B cell (primary cell): ENCODE measurements at regions not wholly inside any gene's neighbourhood (a gene's known extent, or its start where the extent isn't known, plus 50 kb on each side); places are given as distances from the start of the nearest gene placed in this dataset.

ENCODE experiments used
- ATAC-seq: fragments of 200-7000 bp; cut with Tn5 transposase; one replicate; pipeline ENCODE4 v1.10.0; 2021; ENCODE audit warnings: low read depth, mild to moderate bottlenecking, moderate number of reproducible peaks, moderate library complexity
- CTCF ChIA-PET: fragments of 350-600 bp; sonication (Branson Sonifier 250); formaldehyde crosslinking; loops from one replicate; lab custom pipeline; 2021; ENCODE audit warnings: antibody characterized with exemption, inconsistent platforms; lab: Charles Lee
- POLR2A ChIA-PET: fragments of 350-600 bp; sonication (Branson Sonifier 250); formaldehyde crosslinking; loops from one replicate; lab custom pipeline; 2021; ENCODE audit warnings: antibody characterized with exemption; lab: Charles Lee
- DNase-seq: peaks from one replicate; pipeline ENCODE4 v3.0.0; 2013
- H2AFZ ChIP-seq: 2 replicates; pipeline ENCODE4 v1.6.1; 2012; ENCODE audit warnings: mild to moderate bottlenecking, low read depth, low read length; ENCODE audit not compliant: insufficient read depth, poor library complexity, severe bottlenecking
- H3K27ac ChIP-seq, 2 donors: 1 replicate in 1 of 2; 2 replicates in 1 of 2; pipeline ENCODE4 v1.5.1; 2012 to 2013; ENCODE audit warnings: low read length in 2 of 2, mild to moderate bottlenecking in 2 of 2, moderate library complexity in 1 of 2
- H3K27me3 ChIP-seq, 4 experiments: fragments of 200-600 bp in 1 of 4; sonication (generic) in 1 of 4; replicated peaks in 1 of 4; 1 replicate in 2 of 4; 2 replicates in 2 of 4; pipeline versions ENCODE4 v1.6.1 to v1.7.0; 2013 to 2016; ENCODE audit warnings: low read length in 3 of 4, mild to moderate bottlenecking in 2 of 4, mixed read lengths in 1 of 4, moderate library complexity in 1 of 4; ENCODE audit not compliant: insufficient read depth in 4 of 4, control insufficient read depth in 3 of 4; ENCODE audit errors: control extremely low read depth in 1 of 4
- H3K36me3 ChIP-seq, 2 experiments: replicated peaks in 1 of 2; 1 replicate in 1 of 2; 2 replicates in 1 of 2; pipeline versions ENCODE4 v1.6.1 to v1.7.1; 2013; ENCODE audit warnings: low read length in 1 of 2; ENCODE audit not compliant: insufficient read depth in 2 of 2, control insufficient read depth in 1 of 2; ENCODE audit errors: control extremely low read depth in 1 of 2, extremely low read depth in 1 of 2
- H3K4me1 ChIP-seq, 2 donors: fragments of 200-600 bp in 1 of 2; sonication (generic) in 1 of 2; 1 replicate in 1 of 2; 2 replicates in 1 of 2; pipeline versions ENCODE4 v1.5.1 to v1.6.1; 2013 to 2017; ENCODE audit warnings: low read length in 2 of 2; ENCODE audit not compliant: control insufficient read depth in 2 of 2, insufficient read depth in 2 of 2
- H3K4me2 ChIP-seq: replicated peaks from 2 replicates; pipeline ENCODE3; 2012; ENCODE audit warnings: mild to moderate bottlenecking, low read depth, low read length; ENCODE audit not compliant: poor library complexity, severe bottlenecking
- H3K4me3 ChIP-seq, 5 experiments: fragments of 200-600 bp in 1 of 5; sonication (generic) in 1 of 5; 1 replicate in 3 of 5; 2 replicates in 2 of 5; pipeline versions ENCODE4 v1.5.1 to v1.7.0; 2011 to 2016; ENCODE audit warnings: low read length in 4 of 5, mild to moderate bottlenecking in 4 of 5, low read depth in 2 of 5, control low read depth in 1 of 5, moderate library complexity in 1 of 5; ENCODE audit not compliant: insufficient read depth in 1 of 5; ENCODE audit errors: control extremely low read depth in 1 of 5, extremely low read depth in 1 of 5
- H3K79me2 ChIP-seq: fragments of 200-600 bp; sonication (generic); one replicate; pipeline ENCODE4 v1.6.0; 2016; ENCODE audit warnings: low read length; ENCODE audit not compliant: control insufficient read depth, insufficient read depth
- H3K9ac ChIP-seq: fragments of 200-600 bp; sonication (generic); 2 replicates; pipeline ENCODE4 v1.6.1; 2017; ENCODE audit warnings: mild to moderate bottlenecking, low read length, moderate library complexity
- H3K9me3 ChIP-seq, 3 donors: one replicate each; pipeline versions ENCODE4 v1.6.1 to v1.7.1; 2013; ENCODE audit warnings: low read length in 2 of 3; ENCODE audit not compliant: control insufficient read depth in 2 of 3, insufficient read depth in 1 of 3; ENCODE audit errors: control extremely low read depth in 1 of 3
- H4K20me1 ChIP-seq: 2 replicates; pipeline ENCODE4 v1.6.0; 2012; ENCODE audit warnings: mild to moderate bottlenecking, low read length; ENCODE audit not compliant: insufficient read depth, control insufficient read depth, poor library complexity, severe bottlenecking
- H3K27ac Mint-ChIP-seq: one replicate; pipeline ENCODE4 v1.8.0; 2021; ENCODE audit warnings: mixed read lengths
- H3K27me3 Mint-ChIP-seq: one replicate; pipeline ENCODE4 v1.8.0; 2021; ENCODE audit warnings: mixed read lengths
- H3K4me1 Mint-ChIP-seq: one replicate; pipeline ENCODE4 v1.8.0; 2021; ENCODE audit warnings: mixed read lengths
- H3K4me3 Mint-ChIP-seq: one replicate; pipeline ENCODE4 v1.8.0; 2021; ENCODE audit warnings: mixed read lengths
- H3K9me3 Mint-ChIP-seq: one replicate; pipeline ENCODE4 v1.8.0; 2022; ENCODE audit warnings: mixed read lengths; ENCODE audit not compliant: insufficient read depth
- CTCF ChIP-seq: fragments of 200-600 bp; IDR thresholded peaks from one replicate; pipeline ENCODE4 v1.8.0; 2022; ENCODE audit warnings: antibody characterized with exemption, mild to moderate bottlenecking
- EZH2 ChIP-seq: IDR thresholded peaks from 2 replicates; pipeline ENCODE4 v1.6.1; 2012; ENCODE audit warnings: borderline replicate concordance, low read depth, mild to moderate bottlenecking, moderate library complexity, low read length; ENCODE audit not compliant: insufficient read depth, poor library complexity, severe bottlenecking
- whole genome bisulfite sequencing: methylation state at CpG from one replicate; pipeline ENCODE4 v1.1.5; 2013; ENCODE audit warnings: missing lambda C conversion rate; ENCODE audit not compliant: insufficient coverage; 5-methylcytosine and 5-hydroxymethylcytosine counted together
- intact Hi-C: fragments of 100-400 bp; cut with micrococcal nuclease; formaldehyde crosslinking; loops from one replicate; pipeline ENCODE4 v1.10.0; 2022

DNA sequence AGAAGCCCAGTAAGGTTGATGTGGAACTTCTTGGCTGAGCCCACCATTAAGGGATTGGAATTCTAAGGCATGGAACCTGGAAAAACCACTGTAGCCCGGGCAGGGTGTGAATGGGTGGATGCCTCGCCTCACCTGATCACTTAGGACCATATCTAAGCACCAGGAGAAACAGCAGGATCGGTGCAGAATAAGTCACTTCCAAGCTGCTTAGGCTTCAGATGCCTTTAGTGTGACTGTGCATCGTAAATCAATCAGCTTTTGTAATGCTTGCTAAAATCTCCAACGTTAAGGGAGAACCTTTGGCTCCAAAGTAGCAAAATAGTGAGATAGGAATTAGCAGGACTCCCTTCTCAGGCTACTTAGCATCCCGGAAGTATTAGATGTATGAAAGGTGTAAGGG is 103.9 kb upstream of the MEGF10 start:
- POLR2A ChIA-PET = no interaction called here

DNA sequence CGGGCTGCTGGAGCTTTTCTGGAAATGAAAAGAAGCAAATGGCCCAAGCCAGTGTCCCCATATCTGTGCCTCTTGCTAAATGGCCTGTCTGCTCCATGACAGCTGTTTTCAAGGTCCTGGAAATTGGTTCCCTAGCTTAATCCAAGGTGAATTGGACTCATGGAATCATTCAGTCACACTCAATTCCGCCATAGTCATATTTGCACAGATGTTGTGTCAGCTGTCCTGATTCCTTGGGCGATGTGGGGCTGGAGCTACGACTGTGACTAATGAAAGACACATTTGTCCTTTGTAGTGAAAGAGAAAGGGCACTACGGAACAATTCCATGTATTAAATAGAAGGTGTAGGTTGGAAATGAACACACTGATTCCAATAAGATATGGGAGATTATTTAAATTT is 102.9 kb upstream of the MEGF10 start:
- H3K27ac Mint-ChIP-seq = no peak overlapping the region
- ChIA-PET POLR2A (no interaction called here), CTCF (no interaction called here)
- intact Hi-C loops = no loop called here
- WGBS = 95% methylated on average over 3 of the region's 5 CpGs
- H2AFZ ChIP-seq = no peak overlapping the region
- TF ChIP-seq EZH2 (no peak), CTCF (no peak)
- H3K27me3 Mint-ChIP-seq = peaks cover 8% of the 10 kb centered on the region
- no peak overlapping the region for H3K4me3 Mint-ChIP-seq
- H3K4me1 ChIP-seq = no peaks in the 10 kb centered on the region
- no peaks in the 10 kb centered on the region for H4K20me1 ChIP-seq
- peaks cover 0 to 2% (median 0%) of the 10 kb centered on the region in 4 experiments for H3K27me3 ChIP-seq
- no peaks in the 10 kb centered on the region for H3K4me1 Mint-ChIP-seq
- H3K4me3 ChIP-seq = no peak overlapping the region
- H3K36me3 ChIP-seq = no peaks in the 10 kb centered on the region
- no peaks in the 10 kb centered on the region for H3K9me3 Mint-ChIP-seq
- H3K79me2 ChIP-seq = no peaks in the 10 kb centered on the region
- H3K9ac ChIP-seq = no peak overlapping the region
- no peak overlapping the region for H3K27ac ChIP-seq
- no peak overlapping the region for H3K4me2 ChIP-seq
- DNase-seq (no peak), ATAC-seq (no peak)
- H3K9me3 ChIP-seq = no peaks in the 10 kb centered on the region

More for the DNA sequence above, 103.9 kb upstream of the MEGF10 start:
- H3K4me1 ChIP-seq = no peaks in the 10 kb centered on the region
- H3K79me2 ChIP-seq = no peaks in the 10 kb centered on the region
- ATAC-seq (no peak), DNase-seq (no peak)
- no peak overlapping the region for H3K27ac ChIP-seq
- no peak for TF ChIP-seq CTCF
- TF ChIP-seq EZH2 = no peak
- no peaks in the 10 kb centered on the region for H3K9me3 Mint-ChIP-seq
- no peak overlapping the region for H3K27ac Mint-ChIP-seq
- H4K20me1 ChIP-seq = no peaks in the 10 kb centered on the region
- no peaks in the 10 kb centered on the region for H3K9me3 ChIP-seq
- no peak overlapping the region for H3K4me2 ChIP-seq
- 78% methylated on average over 4 of the region's 6 CpGs for WGBS
- no peak overlapping the region for H3K9ac ChIP-seq
- intact Hi-C loops = no loop called here
- peaks cover 0 to 2% (median 1%) of the 10 kb centered on the region in 4 experiments for H3K27me3 ChIP-seq
- no peak overlapping the region for H2AFZ ChIP-seq
- no peaks in the 10 kb centered on the region for H3K36me3 ChIP-seq
- H3K4me3 ChIP-seq = no peak overlapping the region
- CTCF ChIA-PET = no interaction called here
- peaks cover 8% of the 10 kb centered on the region for H3K27me3 Mint-ChIP-seq
- no peaks in the 10 kb centered on the region for H3K4me1 Mint-ChIP-seq
- H3K4me3 Mint-ChIP-seq = no peak overlapping the region
